ACC112 (cell line): ENCODE measurements at regions not wholly inside any gene's neighbourhood (a gene's known extent, or its start where the extent isn't known, plus 50 kb on each side); places are given as distances from the start of the nearest gene placed in this dataset.

Source experiments
- H2AFZ ChIP-seq: fragments of 200-600 bp; sonication (generic); one replicate; pipeline ENCODE4 v1.6.0; 2017; ENCODE audit warnings: antibody characterized with exemption, low read length; ENCODE audit not compliant: unreplicated experiment
- H3K27ac ChIP-seq: fragments of 200-600 bp; sonication (generic); 2 replicates; pipeline ENCODE4 v1.5.1; 2014; ENCODE audit warnings: low read depth, mild to moderate bottlenecking, antibody characterized with exemption, low read length, moderate library complexity
- H3K27me3 ChIP-seq: fragments of 200-600 bp; sonication (generic); 2 replicates; pipeline ENCODE4 v1.6.1; 2014; ENCODE audit warnings: mild to moderate bottlenecking, antibody characterized with exemption, low read length, moderate library complexity, mixed read lengths; ENCODE audit not compliant: insufficient read depth
- H3K36me3 ChIP-seq: fragments of 200-600 bp; sonication (generic); 2 replicates; pipeline ENCODE4 v1.6.1; 2016; ENCODE audit warnings: mild to moderate bottlenecking, antibody characterized with exemption, low read length, moderate library complexity, mixed read lengths; ENCODE audit not compliant: insufficient read depth
- H3K4me1 ChIP-seq: fragments of 200-600 bp; sonication (generic); one replicate; pipeline ENCODE4 v1.6.1; 2016; ENCODE audit warnings: low read length, mixed read lengths; ENCODE audit not compliant: insufficient read depth, unreplicated experiment, control insufficient read depth
- H3K4me3 ChIP-seq: fragments of 200-600 bp; sonication (generic); 2 replicates; pipeline ENCODE4 v1.5.1; 2014; ENCODE audit warnings: mild to moderate bottlenecking, low read depth, low read length
- H3K79me2 ChIP-seq: fragments of 200-600 bp; sonication (generic); one replicate; pipeline ENCODE4 v1.6.0; 2016; ENCODE audit warnings: low read length; ENCODE audit not compliant: control insufficient read depth, unreplicated experiment, insufficient read depth

DNA sequence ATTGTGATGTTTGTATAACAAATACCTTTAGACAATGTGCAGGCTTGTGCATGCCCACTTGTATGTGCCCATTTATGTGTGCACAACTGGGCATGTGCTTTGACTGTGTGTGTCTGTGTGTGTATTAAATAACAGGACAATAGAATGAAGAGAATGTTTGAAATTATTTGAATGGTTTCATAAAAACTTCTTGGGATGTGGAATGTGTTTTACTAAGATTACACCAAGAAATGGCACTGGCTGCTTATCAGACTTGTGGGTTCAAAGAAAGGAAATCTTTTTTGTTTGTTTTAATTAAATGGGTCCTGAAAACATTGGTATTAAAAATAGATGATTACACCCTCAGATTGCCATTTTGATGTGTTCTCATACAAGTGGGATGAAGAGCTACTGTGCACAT is 191.6 kb upstream of the CCN2 start:
- H3K4me1 ChIP-seq = no peaks in the 10 kb centered on the region
- H2AFZ ChIP-seq = no peak overlapping the region
- H3K27me3 ChIP-seq = no peaks in the 10 kb centered on the region
- no peak overlapping the region for H3K4me3 ChIP-seq
- H3K36me3 ChIP-seq = no peaks in the 10 kb centered on the region
- H3K27ac ChIP-seq = no peak overlapping the region
- H3K79me2 ChIP-seq = no peaks in the 10 kb centered on the region

DNA sequence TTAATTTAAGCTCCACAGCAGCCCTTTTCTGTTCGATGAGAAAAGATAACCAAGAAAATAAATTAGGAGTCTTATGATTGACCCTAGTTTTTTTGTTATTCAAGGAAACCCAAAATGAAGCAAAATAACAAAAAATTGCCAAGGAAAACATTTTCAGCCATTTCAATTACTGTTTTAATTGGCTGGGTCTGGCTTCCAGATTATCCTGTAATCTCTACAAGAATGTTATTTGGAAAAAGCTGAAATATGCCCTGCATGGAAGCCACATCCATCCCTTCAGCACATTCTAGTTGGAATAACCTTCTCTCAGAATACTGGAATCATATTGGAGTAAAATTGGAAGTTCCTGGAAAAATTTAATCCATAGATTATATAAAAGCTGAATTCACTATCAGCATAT is 191.1 kb upstream of the CCN2 start:
- Histone ChIP-seq H2AFZ (no peak overlapping the region), H3K36me3 (no peaks in the 10 kb centered on the region), H3K27me3 (no peaks in the 10 kb centered on the region), H3K27ac (no peak overlapping the region), H3K79me2 (no peaks in the 10 kb centered on the region), H3K4me3 (no peak overlapping the region), H3K4me1 (no peaks in the 10 kb centered on the region)

DNA sequence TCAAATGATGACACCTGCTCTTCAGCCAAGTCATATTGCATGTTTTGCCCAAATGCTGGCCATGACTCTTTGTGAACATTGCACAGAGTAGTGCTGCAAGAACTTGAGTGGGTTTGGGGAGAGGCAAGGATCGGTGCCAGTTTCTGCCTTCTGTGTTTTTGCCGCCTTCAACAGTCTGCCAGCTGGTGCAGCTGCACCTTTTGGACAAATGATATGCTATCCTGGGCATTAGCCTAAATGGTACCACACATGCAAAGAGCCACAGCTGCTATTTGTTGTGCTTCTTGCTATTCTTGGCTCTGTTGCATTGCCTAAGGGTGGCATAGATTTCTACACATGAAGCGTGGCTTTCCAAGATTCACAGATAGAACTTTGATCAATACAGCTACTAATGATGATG is 189.0 kb upstream of the CCN2 start:
- Histone ChIP-seq H3K4me1 (no peaks in the 10 kb centered on the region), H3K27ac (no peak overlapping the region), H3K27me3 (no peaks in the 10 kb centered on the region), H3K79me2 (no peaks in the 10 kb centered on the region), H2AFZ (no peak overlapping the region), H3K36me3 (no peaks in the 10 kb centered on the region), H3K4me3 (no peak overlapping the region)

DNA sequence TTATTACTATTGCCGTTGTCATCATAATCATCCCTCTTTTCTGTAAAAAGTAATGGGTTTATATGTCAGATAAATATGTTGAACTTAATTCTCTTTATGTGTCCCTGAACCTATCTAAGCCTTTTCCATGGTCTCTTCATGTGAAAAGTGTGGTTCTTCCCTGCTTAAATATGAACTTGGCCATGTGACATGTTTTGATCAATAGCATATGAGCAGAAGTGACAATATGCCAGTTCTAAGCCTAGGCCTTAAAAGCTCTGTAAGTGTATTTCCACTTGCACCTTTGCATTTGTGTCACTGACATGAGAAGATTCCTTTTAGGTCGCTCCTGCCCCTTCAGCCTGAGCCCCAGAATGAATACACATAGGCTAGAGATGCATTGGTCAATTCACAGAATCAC is 188.4 kb upstream of the CCN2 start:
- no peaks in the 10 kb centered on the region for H3K79me2 ChIP-seq
- H3K4me3 ChIP-seq = no peak overlapping the region
- no peak overlapping the region for H3K27ac ChIP-seq
- no peak overlapping the region for H2AFZ ChIP-seq
- H3K27me3 ChIP-seq = no peaks in the 10 kb centered on the region
- H3K4me1 ChIP-seq = no peaks in the 10 kb centered on the region
- no peaks in the 10 kb centered on the region for H3K36me3 ChIP-seq

DNA sequence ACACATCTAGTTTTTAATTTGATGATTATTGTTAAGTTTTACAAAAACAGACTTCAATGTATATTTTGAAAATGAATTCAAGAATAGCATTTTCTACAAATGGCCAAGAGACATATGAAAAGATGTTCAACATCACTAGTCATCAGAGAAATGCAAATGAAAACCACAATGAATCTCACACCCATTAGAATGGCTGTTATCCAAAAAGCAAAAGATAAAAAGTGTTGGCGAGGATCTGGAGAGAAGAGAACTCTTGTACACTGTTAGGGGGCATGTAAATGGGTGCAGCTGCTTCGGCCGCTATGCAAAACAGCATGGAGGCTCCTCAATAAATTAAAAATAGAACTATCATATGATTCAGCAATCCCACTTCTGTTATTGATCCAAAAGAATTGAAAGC is 185.8 kb upstream of the CCN2 start:
- no peaks in the 10 kb centered on the region for H3K27me3 ChIP-seq
- H3K79me2 ChIP-seq = no peaks in the 10 kb centered on the region
- no peak overlapping the region for H3K27ac ChIP-seq
- H3K4me1 ChIP-seq = peaks cover 16% of the 10 kb centered on the region
- H3K4me3 ChIP-seq = no peak overlapping the region
- H2AFZ ChIP-seq = no peak overlapping the region
- H3K36me3 ChIP-seq = no peaks in the 10 kb centered on the region

DNA sequence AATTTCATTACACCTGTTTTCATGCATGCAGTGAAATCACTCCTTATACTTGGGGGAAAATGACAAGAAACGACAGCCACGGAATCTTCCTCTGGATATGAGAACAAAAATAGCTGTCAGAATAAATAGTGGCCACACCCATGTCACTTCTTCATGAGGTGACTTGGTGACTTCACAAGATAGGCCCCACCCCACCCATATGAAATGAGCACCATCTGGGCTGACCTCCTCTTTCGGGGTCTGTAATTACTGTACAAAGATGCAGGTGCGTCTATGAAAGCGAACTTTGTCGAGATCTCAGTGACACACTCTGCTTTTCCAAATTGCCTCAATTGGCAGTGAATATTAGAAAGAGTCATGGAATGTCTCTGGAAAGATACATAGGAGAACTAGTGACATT is 184.2 kb upstream of the CCN2 start:
- Histone ChIP-seq H3K4me3 (no peak overlapping the region), H3K27ac (no peak overlapping the region), H3K79me2 (no peaks in the 10 kb centered on the region)

DNA sequence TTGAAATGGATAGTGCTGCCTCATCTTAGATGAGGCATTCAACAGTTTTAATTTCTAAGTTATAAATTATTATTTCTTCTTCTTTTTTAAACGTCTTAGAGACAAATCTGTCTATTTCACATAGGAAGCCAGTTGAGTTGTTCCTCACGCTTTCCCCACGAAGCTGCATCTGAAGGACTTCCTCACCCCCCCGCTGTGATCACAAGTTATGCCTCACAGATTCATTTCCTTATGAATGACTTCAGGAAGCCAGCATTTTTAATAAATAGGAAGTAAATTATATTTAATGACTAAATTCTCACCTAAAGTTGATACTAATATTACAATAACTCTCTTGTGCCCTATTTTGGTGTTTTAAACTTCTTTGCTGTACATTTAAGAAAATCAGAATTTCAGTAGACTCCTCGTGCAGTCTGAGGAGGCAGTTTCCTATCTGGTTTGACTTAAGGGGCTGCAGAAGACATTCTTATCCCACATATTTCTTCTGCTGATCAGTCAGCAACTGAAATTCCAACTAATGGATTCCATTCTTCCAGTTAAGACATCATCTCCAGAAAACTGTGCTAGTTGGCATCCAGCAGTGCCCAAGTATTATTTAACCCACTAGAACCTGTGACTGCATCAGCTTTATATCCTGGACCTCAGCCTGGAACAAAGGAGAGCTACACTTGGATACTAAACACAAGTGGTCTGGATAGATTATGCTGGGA is 182.7 kb upstream of the CCN2 start:
- Histone ChIP-seq H3K79me2 (no peaks in the 10 kb centered on the region), H3K4me1 (peaks cover 32% of the 10 kb centered on the region), H2AFZ (no peak overlapping the region), H3K4me3 (no peak overlapping the region), H3K27ac (peak overlapping the region; percentile 98), H3K27me3 (no peaks in the 10 kb centered on the region), H3K36me3 (no peaks in the 10 kb centered on the region)

More for the DNA sequence above, 184.2 kb upstream of the CCN2 start:
- Histone ChIP-seq H3K36me3 (no peaks in the 10 kb centered on the region), H2AFZ (no peak overlapping the region), H3K4me1 (peaks cover 30% of the 10 kb centered on the region), H3K27me3 (no peaks in the 10 kb centered on the region)

DNA sequence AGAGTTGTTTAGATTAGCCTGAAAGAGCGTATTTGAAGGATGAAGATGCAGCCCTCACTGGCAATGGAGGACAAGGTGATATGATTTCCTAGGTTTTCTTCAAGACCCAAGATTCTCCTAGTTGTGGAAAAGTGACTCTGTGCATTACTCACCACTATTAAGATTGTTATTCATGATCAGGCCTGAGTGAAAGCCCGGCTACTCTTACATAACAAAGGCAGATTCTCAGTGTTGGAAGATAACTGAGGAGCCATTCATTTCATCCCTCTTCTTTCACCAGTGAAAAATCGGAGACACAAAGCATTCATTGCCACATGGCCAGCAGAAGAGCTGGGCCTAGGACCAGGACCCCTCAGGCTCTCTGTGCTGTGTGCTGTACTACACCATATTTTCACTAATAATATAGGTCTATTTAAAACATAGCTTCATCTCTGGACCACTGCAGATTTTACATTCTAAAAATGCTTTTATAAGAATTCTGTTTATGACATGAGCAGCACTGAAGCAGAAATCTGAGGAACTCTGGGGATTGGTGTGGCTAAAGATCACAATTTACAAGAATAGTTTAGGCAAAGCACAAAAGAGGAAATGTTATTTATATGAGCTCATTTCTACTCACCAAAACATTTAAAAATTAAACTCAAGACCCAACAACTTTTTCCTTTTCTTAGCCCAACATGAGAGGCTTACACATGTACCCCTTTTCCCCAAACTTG is 181.9 kb upstream of the CCN2 start:
- Histone ChIP-seq H3K4me3 (no peak overlapping the region), H3K36me3 (no peaks in the 10 kb centered on the region), H3K4me1 (peaks cover 32% of the 10 kb centered on the region), H2AFZ (peak overlapping the region; percentile 29), H3K27ac (peak overlapping the region; percentile 98), H3K27me3 (no peaks in the 10 kb centered on the region), H3K79me2 (no peaks in the 10 kb centered on the region)

DNA sequence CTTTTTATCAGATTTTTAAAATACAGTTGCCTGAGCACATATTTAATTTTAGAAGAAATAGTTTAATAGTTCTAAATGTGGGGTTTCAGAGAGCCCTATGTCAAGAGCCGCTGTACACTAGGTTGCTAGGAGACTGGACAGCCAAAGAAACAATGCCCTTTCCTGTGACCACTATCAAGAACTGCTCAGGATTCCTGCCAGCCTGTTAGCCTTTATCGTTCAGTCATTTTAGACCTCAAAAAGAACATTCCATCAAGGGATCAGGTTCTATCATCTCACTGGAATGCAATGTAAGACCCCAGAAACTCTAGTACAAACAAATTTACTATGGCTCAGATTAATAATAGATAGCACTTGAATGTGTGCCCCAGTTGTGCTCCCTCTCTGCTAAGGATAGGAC is 181.2 kb upstream of the CCN2 start:
- peak overlapping the region; percentile 98 for H3K27ac ChIP-seq
- no peaks in the 10 kb centered on the region for H3K27me3 ChIP-seq
- H3K36me3 ChIP-seq = no peaks in the 10 kb centered on the region
- peaks cover 32% of the 10 kb centered on the region for H3K4me1 ChIP-seq
- peak overlapping the region; percentile 28; the same call in 1 of the 2 replicates for H3K4me3 ChIP-seq
- H3K79me2 ChIP-seq = no peaks in the 10 kb centered on the region
- peak overlapping the region; percentile 4 for H2AFZ ChIP-seq

DNA sequence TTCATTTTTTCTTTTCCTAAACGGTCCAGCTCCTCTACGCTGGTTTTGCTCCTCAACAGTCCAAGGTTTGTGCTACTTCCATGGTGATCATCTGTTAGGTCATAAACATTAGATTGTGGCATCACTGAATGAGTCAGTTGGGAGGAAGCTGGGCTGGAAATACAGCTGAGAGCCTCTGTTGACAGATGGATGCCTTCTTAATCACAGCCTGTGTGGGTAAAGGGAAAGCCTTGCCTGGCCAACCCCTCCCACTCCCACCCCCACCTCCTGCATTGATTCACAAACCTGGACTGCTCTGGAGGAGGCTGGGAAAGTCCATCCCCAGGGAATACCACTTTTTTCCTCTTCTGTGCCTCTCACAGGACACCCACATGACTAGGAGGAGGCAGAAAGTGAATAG is 180.6 kb upstream of the CCN2 start:
- H3K27ac ChIP-seq = peak overlapping the region; percentile 98
- H3K79me2 ChIP-seq = no peaks in the 10 kb centered on the region
- peak overlapping the region; percentile 40; the same call in 1 of the 2 replicates for H3K4me3 ChIP-seq
- peaks cover 32% of the 10 kb centered on the region for H3K4me1 ChIP-seq
- H2AFZ ChIP-seq = peak overlapping the region; percentile 62
- no peaks in the 10 kb centered on the region for H3K36me3 ChIP-seq
- H3K27me3 ChIP-seq = no peaks in the 10 kb centered on the region

DNA sequence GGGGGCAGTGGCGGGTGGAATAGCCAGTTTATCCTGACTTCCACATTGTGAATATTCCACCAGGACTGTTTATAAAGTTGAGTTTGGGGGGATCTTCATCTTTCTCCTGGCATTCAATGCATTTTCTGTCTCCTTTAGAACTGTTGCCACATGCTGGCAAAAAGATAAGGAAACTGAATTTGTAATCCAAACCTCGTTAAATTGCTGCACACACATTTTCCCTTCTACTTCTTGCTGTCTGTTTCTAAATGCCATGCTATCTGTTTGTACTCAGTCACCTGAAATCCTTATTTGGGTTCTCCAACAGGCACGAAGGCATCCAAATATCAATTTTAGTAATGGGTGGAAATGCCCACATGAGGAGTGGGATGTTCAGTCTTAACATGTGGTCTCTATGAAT is 180.2 kb upstream of the CCN2 start:
- peak overlapping the region; percentile 40; the same call in 1 of the 2 replicates for H3K4me3 ChIP-seq
- peaks cover 32% of the 10 kb centered on the region for H3K4me1 ChIP-seq
- no peaks in the 10 kb centered on the region for H3K27me3 ChIP-seq
- H2AFZ ChIP-seq = peak overlapping the region; percentile 62
- peak overlapping the region; percentile 98 for H3K27ac ChIP-seq
- H3K36me3 ChIP-seq = no peaks in the 10 kb centered on the region
- H3K79me2 ChIP-seq = no peaks in the 10 kb centered on the region
